Heart right ventricle (tissue), 16 donors: ENCODE measurements at regions not wholly inside any gene's neighbourhood (a gene's known extent, or its start where the extent isn't known, plus 50 kb on each side); places are given as distances from the start of the nearest gene placed in this dataset.

ENCODE experiments used
- ATAC-seq, 8 donors: fragments of 200-7000 bp; cut with Tn5 transposase; one replicate each; pipeline ENCODE4 v1.9.1; 2020; ENCODE audit warnings: mild to moderate bottlenecking in 8 of 8, moderate library complexity in 8 of 8, moderate number of reproducible peaks in 1 of 8
- DNase-seq, 2 donors: peaks; one replicate each; pipeline ENCODE4 v3.0.0-alpha.2; 2020
- H3K27ac ChIP-seq, 10 donors: fragments of 200-600 bp; sonication (generic) in 2 of 10; one replicate each; pipeline versions ENCODE4 v1.5.0 to v1.8.0; 2020 to 2022; ENCODE audit warnings: mild to moderate bottlenecking in 3 of 10
- H3K27me3 ChIP-seq, 7 donors: fragments of 200-600 bp; one replicate each; pipeline ENCODE4 v1.8.0; 2021 to 2022; ENCODE audit warnings: mild to moderate bottlenecking in 2 of 7
- H3K36me3 ChIP-seq, 9 donors: fragments of 200-600 bp; sonication (generic) in 1 of 9; one replicate each; pipeline versions ENCODE4 v1.5.0 to v1.8.0; 2020 to 2022; ENCODE audit warnings: mild to moderate bottlenecking in 2 of 9
- H3K4me1 ChIP-seq, 9 donors: fragments of 200-600 bp; sonication (generic) in 1 of 9; one replicate each; pipeline versions ENCODE4 v1.5.0 to v1.8.0; 2020 to 2022; ENCODE audit warnings: mild to moderate bottlenecking in 4 of 9
- H3K4me3 ChIP-seq, 10 donors: fragments of 200-600 bp; sonication (generic) in 2 of 10; one replicate each; pipeline versions ENCODE4 v1.5.0 to v1.8.0; 2020 to 2022; ENCODE audit warnings: mild to moderate bottlenecking in 7 of 10, moderate library complexity in 2 of 10
- H3K9me3 ChIP-seq, 11 donors: fragments of 200-600 bp in 10 of 11; sonication (generic) in 2 of 11; one replicate each; pipeline versions ENCODE4 v1.5.0 to v1.8.0; 2013 to 2022; ENCODE audit warnings: mild to moderate bottlenecking in 2 of 11, control low read depth in 1 of 11, moderate library complexity in 1 of 11
- WGBS, 2 donors: extraction: QIAGEN DNeasy Blood & Tissue Kit; methylation state at CpG; one replicate each; pipeline ENCODE4 v1.1.7; 2013; ENCODE audit warnings: inconsistent platforms in 1 of 2; 5-methylcytosine and 5-hydroxymethylcytosine counted together
- intact Hi-C, 10 donors: fragments of 100-400 bp; cut with DNase I; formaldehyde crosslinking; loops; one replicate each; pipeline versions ENCODE4 v1.11.1 to v1.14.2; 2022
- TF ChIP-seq, protein P1 (sequence below), 9 donors: fragments of 200-600 bp; sonication (generic) in 2 of 9; IDR thresholded peaks; one replicate each; pipeline versions ENCODE4 v1.5.0 to v1.8.0; 2021 to 2022; ENCODE audit warnings: antibody characterized with exemption in 9 of 9, mild to moderate bottlenecking in 5 of 9, moderate library complexity in 1 of 9
- donor health status: Arrhythmogenic right ventricular cardiomyopathy.
- donor health status: ischemic (EF 13 %, LVEDD 7.1; RV severe dilation, severe dysfunction).
- donor health status: healthy with polysubstance abuse.
- donor health status: DM: no; HTN: yes; CAD: no.
- donor health status: DM: no; HTN: no; CAD: no.
- donor health status: ischemic (EF 25% LVEDD 6.9; RV normal size, moderate dysfunction).
- donor health status: ischemic (EF 25% LVEDD 5.7; RV mildly dilated, moderate dysfunction).
- donor health status: healthy.
- donor health status: DM: yes; HTN: yes; CAD: no.
- donor health status: Ischemic cardiomyopathy.
- donor health status: ischemic (EF 35%, LVEDD 5.7; RV mildly dilated, moderate dysfunction).
- donor health status: nonischemic (EF 11% LVEDD 7.7; RV severe dilation, severe dysfunction).
- donor health status: DM: yes; HTN: yes; CAD: no.
- donor health status: PGD.
- donor health status: ischemic (EF 29% LVEDD 5.4; RV normal size, mild dysfunction).
- donor health status: nonischemic (EF 23%, LVEDD 6.1; RV moderate dilation, normal function).

DNA sequence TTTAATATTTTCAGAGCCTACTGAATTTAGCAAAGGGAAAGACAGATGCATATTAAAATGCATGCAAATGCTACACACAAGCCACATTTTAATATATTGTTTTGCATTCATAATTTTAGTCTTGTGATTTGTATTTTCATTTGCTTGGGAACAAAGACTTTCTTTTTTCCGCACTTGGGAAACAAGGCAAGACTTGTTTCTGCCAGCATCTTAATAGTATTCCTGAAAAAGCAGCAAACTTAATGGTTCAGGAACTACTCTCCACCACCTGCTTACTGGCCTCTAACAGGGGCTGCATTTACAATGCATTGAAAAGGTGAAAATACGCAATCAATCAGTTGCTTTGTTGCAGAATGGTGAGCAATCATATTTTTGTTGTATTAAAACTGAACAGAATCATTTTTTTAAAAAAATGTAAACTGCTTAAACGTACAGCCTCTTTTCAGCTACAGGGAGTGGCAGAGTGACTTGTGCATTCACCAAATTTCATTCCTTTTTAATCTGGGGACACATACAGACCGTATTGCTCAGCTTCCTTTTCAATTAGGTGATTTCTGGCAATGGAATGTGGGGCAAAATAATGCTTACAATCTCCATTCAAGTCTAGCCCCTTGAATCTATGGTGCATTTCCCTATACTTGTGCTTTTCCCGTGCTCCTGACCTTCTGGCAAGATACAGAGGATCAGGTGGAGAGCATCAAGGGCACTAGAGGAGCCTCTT, 144.1 kb upstream of the BTG1 start:
- DNase-seq (no peak), ATAC-seq (no peak)
- no peaks in the 10 kb centered on the region for H3K27me3 ChIP-seq
- intact Hi-C loops, result loop anchor here in 1 of 10 donors (10.0 kb wide), 1 partner anchor 215 kb away; no protein-coding TSS in a partner anchor
- peak overlapping the region in 1 of 10 donors; percentile 51 for H3K27ac ChIP-seq
- 76 to 85% methylated on average over 5 of the region's 5 CpGs for WGBS, 2 donors
- TF ChIP-seq, protein P1, sequence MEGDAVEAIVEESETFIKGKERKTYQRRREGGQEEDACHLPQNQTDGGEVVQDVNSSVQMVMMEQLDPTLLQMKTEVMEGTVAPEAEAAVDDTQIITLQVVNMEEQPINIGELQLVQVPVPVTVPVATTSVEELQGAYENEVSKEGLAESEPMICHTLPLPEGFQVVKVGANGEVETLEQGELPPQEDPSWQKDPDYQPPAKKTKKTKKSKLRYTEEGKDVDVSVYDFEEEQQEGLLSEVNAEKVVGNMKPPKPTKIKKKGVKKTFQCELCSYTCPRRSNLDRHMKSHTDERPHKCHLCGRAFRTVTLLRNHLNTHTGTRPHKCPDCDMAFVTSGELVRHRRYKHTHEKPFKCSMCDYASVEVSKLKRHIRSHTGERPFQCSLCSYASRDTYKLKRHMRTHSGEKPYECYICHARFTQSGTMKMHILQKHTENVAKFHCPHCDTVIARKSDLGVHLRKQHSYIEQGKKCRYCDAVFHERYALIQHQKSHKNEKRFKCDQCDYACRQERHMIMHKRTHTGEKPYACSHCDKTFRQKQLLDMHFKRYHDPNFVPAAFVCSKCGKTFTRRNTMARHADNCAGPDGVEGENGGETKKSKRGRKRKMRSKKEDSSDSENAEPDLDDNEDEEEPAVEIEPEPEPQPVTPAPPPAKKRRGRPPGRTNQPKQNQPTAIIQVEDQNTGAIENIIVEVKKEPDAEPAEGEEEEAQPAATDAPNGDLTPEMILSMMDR (IDR thresholded peaks at IDR 0.05), result no peak
- no peaks in the 10 kb centered on the region for H3K36me3 ChIP-seq
- H3K9me3 ChIP-seq, result no peaks in the 10 kb centered on the region
- peaks cover 0 to 5% (median 0%) of the 10 kb centered on the region in 9 donors for H3K4me1 ChIP-seq
- H3K4me3 ChIP-seq, result no peak overlapping the region

DNA sequence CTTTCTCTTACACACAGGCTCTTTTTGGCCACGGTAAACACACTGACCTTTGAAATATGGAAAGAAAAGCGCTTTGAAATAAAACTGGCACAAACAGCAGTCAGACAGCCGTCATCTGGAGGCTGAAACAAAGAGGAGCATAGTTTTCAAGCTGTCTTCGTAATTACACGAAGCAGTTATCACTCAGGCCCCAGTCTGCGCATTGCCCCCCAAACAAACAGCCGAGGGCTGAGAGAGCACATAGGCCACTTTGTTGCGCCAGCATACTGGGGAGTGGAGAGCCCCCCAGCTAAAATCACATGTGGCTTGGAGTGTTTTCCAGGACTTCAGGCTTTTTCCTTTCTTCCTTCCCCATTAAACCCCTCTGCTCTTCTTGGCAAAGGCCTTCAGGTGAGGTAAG, 142.9 kb upstream of the BTG1 start:
- ATAC-seq (peak in 7 of 8 donors; percentile 19 to 82 (median 53)), DNase-seq (peak in 1 of 2 donors; percentile 7)
- intact Hi-C loops, result loop anchor here in 1 of 10 donors (10.0 kb wide), 1 partner anchor 216 kb away; no protein-coding TSS in a partner anchor
- TF ChIP-seq, protein P1 (IDR thresholded peaks at IDR 0.05), result no peak
- H3K4me3 ChIP-seq, result no peak overlapping the region
- H3K4me1 ChIP-seq, result peaks cover 0 to 5% (median 0%) of the 10 kb centered on the region in 9 donors
- H3K27me3 ChIP-seq, result no peaks in the 10 kb centered on the region
- no peaks in the 10 kb centered on the region for H3K9me3 ChIP-seq
- peak overlapping the region in 6 of 10 donors; percentile 31 to 52 (median 38) for H3K27ac ChIP-seq
- 80 to 82% methylated on average over 8 of the region's 8 CpGs for WGBS, 2 donors
- H3K36me3 ChIP-seq, result no peaks in the 10 kb centered on the region

DNA sequence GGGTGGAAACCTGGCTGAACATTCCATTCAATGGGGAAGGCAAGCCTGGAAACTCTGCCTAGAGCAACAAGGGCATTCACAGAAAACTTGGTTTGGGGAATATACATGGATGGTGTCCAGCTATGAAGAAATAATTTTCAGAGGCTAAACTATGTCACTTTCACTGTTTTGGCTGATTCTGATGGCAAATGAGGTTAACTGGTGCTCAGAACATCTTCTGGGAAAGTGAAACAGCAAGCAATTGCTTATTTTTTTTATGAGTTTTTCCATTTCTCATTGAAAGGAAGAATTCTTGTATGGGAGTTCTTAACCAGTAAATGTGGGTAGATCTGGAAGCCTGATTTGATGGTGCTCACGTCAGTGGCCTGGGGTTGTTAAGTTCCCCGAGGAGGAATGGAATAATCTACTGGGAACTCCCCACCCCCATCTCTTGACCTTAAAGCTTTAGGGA, 132.8 kb upstream of the BTG1 start:
- TF ChIP-seq, protein P1 (IDR thresholded peaks at IDR 0.05), result no peak
- H3K27ac ChIP-seq, result peak overlapping the region in 9 of 10 donors; percentile 5 to 65 (median 49)
- DNase-seq (peak in 1 of 2 donors; percentile 42), ATAC-seq (peak; percentile 72 to 86 (median 81))
- intact Hi-C loops, result no loop called here
- no peaks in the 10 kb centered on the region for H3K36me3 ChIP-seq
- WGBS, 2 donors, result 62 to 66% methylated on average over 2 of the region's 2 CpGs
- peak overlapping the region in 1 of 10 donors; percentile 1 for H3K4me3 ChIP-seq
- no peaks in the 10 kb centered on the region for H3K9me3 ChIP-seq
- H3K4me1 ChIP-seq, result peaks cover 0 to 15% (median 5%) of the 10 kb centered on the region in 9 donors
- H3K27me3 ChIP-seq, result no peaks in the 10 kb centered on the region

DNA sequence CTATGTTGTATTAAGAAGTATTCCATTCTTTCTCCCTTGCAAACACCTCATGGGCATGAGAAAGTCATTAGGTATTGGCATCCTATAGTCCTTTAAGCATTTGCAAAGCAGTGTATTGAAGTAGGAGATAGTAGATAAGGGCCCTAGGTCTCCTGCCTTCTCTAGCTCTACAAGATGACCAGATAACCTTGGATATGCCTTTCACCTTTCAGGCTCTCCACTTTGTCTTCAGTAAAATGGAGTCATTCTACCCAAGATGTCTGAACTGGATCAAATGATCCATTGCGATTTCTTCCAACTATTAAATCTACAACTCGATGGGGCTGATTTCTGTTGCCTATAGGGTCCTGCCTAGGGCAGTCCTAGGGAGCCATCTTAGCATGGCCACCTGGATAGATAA, 132.1 kb upstream of the BTG1 start:
- H3K27me3 ChIP-seq, result no peaks in the 10 kb centered on the region
- TF ChIP-seq, protein P1 (IDR thresholded peaks at IDR 0.05), result no peak
- no peaks in the 10 kb centered on the region for H3K36me3 ChIP-seq
- DNase-seq, result no peak
- 47 to 53% methylated on average over 2 of the region's 2 CpGs for WGBS, 2 donors
- peak overlapping the region in 1 of 10 donors; percentile 1 for H3K4me3 ChIP-seq
- intact Hi-C loops, result no loop called here
- no peaks in the 10 kb centered on the region for H3K9me3 ChIP-seq
- no peak for ATAC-seq
- peaks cover 0 to 15% (median 5%) of the 10 kb centered on the region in 9 donors for H3K4me1 ChIP-seq
- H3K27ac ChIP-seq, result peak overlapping the region in 8 of 10 donors; percentile 36 to 65 (median 54)
